Neural cell (in vitro differentiated cells): ENCODE measurements at regions not wholly inside any gene's neighbourhood (a gene's known extent, or its start where the extent isn't known, plus 50 kb on each side); places are given as distances from the start of the nearest gene placed in this dataset.

Source experiments
- H2AFZ ChIP-seq: fragments of 200-600, 300-800 bp; sonication (generic), shearing (Covaris generic); 2 replicates; pipeline ENCODE4 v1.6.0; 2014; ENCODE audit warnings: low read depth, mild to moderate bottlenecking, antibody characterized with exemption, low read length, moderate library complexity
- H3F3A ChIP-seq: fragments of 200-600 bp; shearing (Covaris generic); 2 replicates; pipeline ENCODE4 v1.6.1; 2016; ENCODE audit warnings: mild to moderate bottlenecking, moderate library complexity, mixed read lengths, antibody characterized with exemption, low read length; ENCODE audit not compliant: insufficient read depth, poor library complexity, severe bottlenecking
- H3K27ac ChIP-seq: fragments of 200-600, 300-800 bp; sonication (generic), shearing (Covaris generic); 2 replicates; pipeline ENCODE4 v1.5.1; 2014; ENCODE audit warnings: mild to moderate bottlenecking, low read length, moderate library complexity
- H3K27me3 ChIP-seq: fragments of 300-800, 200-600 bp; sonication (generic), shearing (Covaris generic); 2 replicates; pipeline ENCODE4 v1.6.0; 2014; ENCODE audit warnings: mild to moderate bottlenecking, low read depth, low read length, moderate library complexity; ENCODE audit not compliant: insufficient read depth
- H3K36me3 ChIP-seq: fragments of 300-800, 200-600 bp; sonication (generic), shearing (Covaris generic); 2 replicates; pipeline ENCODE4 v1.5.1; 2014; ENCODE audit warnings: mild to moderate bottlenecking, antibody characterized with exemption, low read length, moderate library complexity; ENCODE audit not compliant: insufficient read depth
- H3K4me2 ChIP-seq: fragments of 300-800, 200-600 bp; sonication (generic), shearing (Covaris generic); 2 replicates; pipeline ENCODE4 v1.6.0; 2014; ENCODE audit warnings: mild to moderate bottlenecking, low read length
- H3K4me3 ChIP-seq: fragments of 300-800, 200-600 bp; sonication (generic), shearing (Covaris generic); 2 replicates; pipeline ENCODE4 v1.5.1; 2014; ENCODE audit warnings: mild to moderate bottlenecking, low read length, moderate library complexity
- H3K79me2 ChIP-seq: fragments of 200-600 bp; shearing (Covaris generic); replicated peaks from 2 replicates; pipeline ENCODE4 v1.6.0; 2014; ENCODE audit warnings: mild to moderate bottlenecking, low read length, moderate library complexity; ENCODE audit not compliant: insufficient read depth
- H3K9ac ChIP-seq: fragments of 300-800, 200-600 bp; sonication (generic), shearing (Covaris generic); 2 replicates; pipeline ENCODE4 v1.6.1; 2016; ENCODE audit warnings: mild to moderate bottlenecking, low read length, mixed read lengths
- H3K9me2 ChIP-seq: fragments of 200-600 bp; shearing (Covaris generic); 2 replicates; pipeline ENCODE4 v1.6.1; 2016; ENCODE audit warnings: mild to moderate bottlenecking, low read length, mixed read lengths; ENCODE audit not compliant: insufficient read depth
- H3K9me3 ChIP-seq: fragments of 200-600, 300-800 bp; sonication (generic), shearing (Covaris generic); 2 replicates; pipeline ENCODE4 v1.6.1; 2016; ENCODE audit warnings: mild to moderate bottlenecking, mixed run types, low read length, moderate library complexity, mixed read lengths
- H4K20me1 ChIP-seq: fragments of 200-600 bp; shearing (Covaris generic); 2 replicates; pipeline ENCODE4 v1.6.1; 2016; ENCODE audit warnings: mild to moderate bottlenecking, mixed run types; ENCODE audit not compliant: insufficient read depth
- CTCF ChIP-seq: fragments of 450-650 bp; IDR thresholded peaks from 2 replicates; pipeline ENCODE4 v1.5.1; 2014; ENCODE audit warnings: antibody characterized with exemption, mild to moderate bottlenecking, moderate library complexity; ENCODE audit not compliant: poor library complexity, severe bottlenecking
- EP300 ChIP-seq: fragments of 450-650 bp; conservative IDR thresholded peaks from 2 replicates; pipeline ENCODE4 v1.6.1; 2014; ENCODE audit warnings: antibody characterized with exemption, mild to moderate bottlenecking, moderate library complexity; ENCODE audit not compliant: poor library complexity, severe bottlenecking
- EZH2 ChIP-seq: fragments of 200-600, 300-800 bp; shearing (Covaris generic), sonication (generic); IDR thresholded peaks from 2 replicates; pipeline ENCODE4 v1.6.1; 2014; ENCODE audit warnings: antibody characterized with exemption, low read length, borderline replicate concordance, mild to moderate bottlenecking; ENCODE audit not compliant: insufficient read depth, poor library complexity, severe bottlenecking
- MXI1 ChIP-seq: fragments of 450-650 bp; conservative IDR thresholded peaks from 2 replicates; pipeline ENCODE4 v1.6.1; 2014; ENCODE audit warnings: antibody characterized with exemption, mild to moderate bottlenecking; ENCODE audit not compliant: poor library complexity, severe bottlenecking
- POLR2AphosphoS5 ChIP-seq: IDR thresholded peaks from 2 replicates; pipeline ENCODE4 v1.6.1; 2012
- RAD21 ChIP-seq: fragments of 450-650 bp; conservative IDR thresholded peaks from 2 replicates; pipeline ENCODE4 v1.6.1; 2014; ENCODE audit warnings: antibody characterized with exemption, mild to moderate bottlenecking, moderate library complexity
- REST ChIP-seq: IDR thresholded peaks from 2 replicates; pipeline ENCODE4 v1.6.1; 2012; ENCODE audit warnings: borderline replicate concordance
- SMC3 ChIP-seq: fragments of 450-650 bp; conservative IDR thresholded peaks from 2 replicates; pipeline ENCODE4 v1.6.1; 2014; ENCODE audit warnings: antibody characterized with exemption, mild to moderate bottlenecking, moderate library complexity; ENCODE audit not compliant: poor library complexity
- TAF1 ChIP-seq: IDR thresholded peaks from 2 replicates; pipeline ENCODE4 v1.6.1; 2012; ENCODE audit warnings: low read depth

GRCh38 chr10:62657244-62657835 lies 147.2 kb upstream of the ADO start:
- Histone ChIP-seq H3K9ac (no peak overlapping the region), H3K79me2 (no peaks in the 10 kb centered on the region), H3K4me2 (no peak overlapping the region), H2AFZ (no peak overlapping the region), H3K27me3 (no peaks in the 10 kb centered on the region), H3K27ac (no peak overlapping the region), H4K20me1 (no peaks in the 10 kb centered on the region), H3K9me3 (no peaks in the 10 kb centered on the region), H3F3A (no peaks in the 10 kb centered on the region), H3K4me3 (no peak overlapping the region), H3K36me3 (no peaks in the 10 kb centered on the region), H3K9me2 (no peaks in the 10 kb centered on the region)
- TF ChIP-seq SMC3 (no peak), EZH2 (no peak)

GRCh38 chr10:62658516-62658915 lies 146.0 kb upstream of the ADO start:
- no peak overlapping the region for H2AFZ ChIP-seq
- H3K4me2 ChIP-seq, result no peak overlapping the region
- no peak overlapping the region for H3K27ac ChIP-seq
- no peaks in the 10 kb centered on the region for H3K9me3 ChIP-seq
- no peaks in the 10 kb centered on the region for H4K20me1 ChIP-seq
- H3K9ac ChIP-seq, result no peak overlapping the region
- no peaks in the 10 kb centered on the region for H3K27me3 ChIP-seq
- no peak overlapping the region for H3K4me3 ChIP-seq
- H3K9me2 ChIP-seq, result no peaks in the 10 kb centered on the region
- no peaks in the 10 kb centered on the region for H3K79me2 ChIP-seq
- TF ChIP-seq CTCF, result no peak
- TF ChIP-seq MXI1, result no peak
- no peak for TF ChIP-seq TAF1
- TF ChIP-seq REST, result no peak
- no peak for TF ChIP-seq EZH2
- TF ChIP-seq POLR2AphosphoS5, result no peak
- TF ChIP-seq SMC3, result no peak
- no peak for TF ChIP-seq EP300
- TF ChIP-seq RAD21, result no peak
- H3K36me3 ChIP-seq, result no peaks in the 10 kb centered on the region
- no peaks in the 10 kb centered on the region for H3F3A ChIP-seq

- Histone ChIP-seq H3K9ac (no peak overlapping the region), H2AFZ (no peak overlapping the region), H3K4me3 (no peak overlapping the region), H3K27me3 (no peaks in the 10 kb centered on the region), H3K4me2 (no peak overlapping the region), H3K9me2 (no peaks in the 10 kb centered on the region), H3K9me3 (no peaks in the 10 kb centered on the region), H3K36me3 (no peaks in the 10 kb centered on the region), H3K27ac (no peak overlapping the region), H3F3A (no peaks in the 10 kb centered on the region), H4K20me1 (no peaks in the 10 kb centered on the region), H3K79me2 (no peaks in the 10 kb centered on the region)
- no peak for TF ChIP-seq EP300
- TF ChIP-seq TAF1, result no peak
- TF ChIP-seq REST, result no peak
- TF ChIP-seq MXI1, result no peak
- no peak for TF ChIP-seq EZH2
- TF ChIP-seq RAD21, result no peak
- TF ChIP-seq POLR2AphosphoS5, result no peak
- no peak for TF ChIP-seq CTCF
- TF ChIP-seq SMC3, result no peak
These were observed 143.4 kb upstream of the ADO start for GRCh38 chr10:62661143-62661542.
